ENCODE measurements at regions not wholly inside any gene's neighbourhood (a gene's known extent, or its start where the extent isn't known, plus 50 kb on each side); places are given as distances from the start of the nearest gene placed in this dataset.

DNA sequence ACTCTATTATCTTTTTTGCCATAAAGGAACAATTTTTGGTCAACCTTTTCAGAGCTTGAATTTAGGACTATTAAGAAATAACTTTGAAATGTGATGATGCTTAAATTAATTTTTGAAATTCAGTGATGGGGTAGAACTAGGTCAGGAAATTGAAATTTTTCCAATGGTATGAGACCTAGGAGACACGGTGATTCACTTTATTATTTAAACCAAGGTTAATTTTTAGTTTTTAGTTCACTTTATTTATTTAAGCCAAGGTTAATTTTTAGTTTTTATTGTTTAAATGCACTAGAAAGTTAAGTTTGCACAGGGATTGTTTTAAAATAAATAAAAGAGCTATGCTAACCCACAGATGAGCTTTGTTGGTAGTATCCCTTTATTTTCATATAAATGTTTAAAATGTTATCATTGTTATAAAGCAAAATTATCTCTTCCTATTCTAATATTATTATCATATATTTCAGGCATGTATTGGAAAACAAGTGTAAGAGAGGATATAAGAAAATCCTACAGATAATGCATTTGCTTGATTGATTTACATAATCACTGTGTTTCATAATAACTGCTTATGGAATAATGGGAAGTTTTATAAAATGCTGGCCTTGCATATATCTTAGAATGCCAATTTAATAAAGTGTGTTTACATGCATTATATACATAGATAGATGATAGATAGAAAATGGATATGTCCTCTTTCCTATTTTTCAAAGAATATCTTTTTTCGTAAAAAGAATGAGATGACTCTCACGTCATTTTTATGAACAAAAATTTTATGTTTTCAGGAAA lies 163.6 kb downstream of the HGF start:
- no peak for DNase-seq

DNA sequence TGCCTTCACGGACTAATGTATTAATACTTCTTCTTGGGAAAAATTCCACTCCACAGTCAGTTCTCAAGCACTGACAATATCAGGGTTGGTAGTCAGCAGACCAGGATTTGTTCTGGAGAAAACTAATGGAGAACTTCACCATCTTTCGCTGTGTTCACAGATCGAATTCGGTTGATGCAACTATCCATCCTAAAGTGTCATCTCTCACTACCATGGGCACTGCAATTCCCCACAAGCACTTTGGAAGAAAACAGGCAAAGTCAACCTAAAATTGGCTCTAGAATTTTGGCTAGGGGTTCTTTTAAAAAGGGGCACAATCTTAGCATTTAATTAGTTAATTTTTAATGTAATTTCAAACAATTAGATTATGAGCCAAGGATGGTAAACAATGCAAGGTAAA lies 164.4 kb downstream of the HGF start:
- DNase-seq: no peak

DNA sequence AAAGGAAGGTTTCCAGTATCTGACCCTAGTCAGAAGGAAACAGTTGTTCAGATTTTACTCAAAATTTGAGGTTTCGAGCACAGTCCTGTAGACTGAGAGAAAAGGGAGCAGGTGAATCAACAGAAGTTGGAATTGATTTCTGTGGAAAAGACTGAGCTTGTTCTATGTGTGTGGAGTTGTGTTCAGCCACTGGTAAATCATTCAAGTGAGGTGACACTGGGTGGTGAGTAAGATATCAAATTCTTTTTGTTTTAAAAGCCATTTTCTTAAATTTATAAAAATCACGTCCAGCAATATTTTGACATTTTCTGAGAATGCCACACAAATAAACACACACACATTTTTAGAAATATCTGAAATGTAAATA lies 165.1 kb downstream of the HGF start:
- DNase-seq: no peak

DNA sequence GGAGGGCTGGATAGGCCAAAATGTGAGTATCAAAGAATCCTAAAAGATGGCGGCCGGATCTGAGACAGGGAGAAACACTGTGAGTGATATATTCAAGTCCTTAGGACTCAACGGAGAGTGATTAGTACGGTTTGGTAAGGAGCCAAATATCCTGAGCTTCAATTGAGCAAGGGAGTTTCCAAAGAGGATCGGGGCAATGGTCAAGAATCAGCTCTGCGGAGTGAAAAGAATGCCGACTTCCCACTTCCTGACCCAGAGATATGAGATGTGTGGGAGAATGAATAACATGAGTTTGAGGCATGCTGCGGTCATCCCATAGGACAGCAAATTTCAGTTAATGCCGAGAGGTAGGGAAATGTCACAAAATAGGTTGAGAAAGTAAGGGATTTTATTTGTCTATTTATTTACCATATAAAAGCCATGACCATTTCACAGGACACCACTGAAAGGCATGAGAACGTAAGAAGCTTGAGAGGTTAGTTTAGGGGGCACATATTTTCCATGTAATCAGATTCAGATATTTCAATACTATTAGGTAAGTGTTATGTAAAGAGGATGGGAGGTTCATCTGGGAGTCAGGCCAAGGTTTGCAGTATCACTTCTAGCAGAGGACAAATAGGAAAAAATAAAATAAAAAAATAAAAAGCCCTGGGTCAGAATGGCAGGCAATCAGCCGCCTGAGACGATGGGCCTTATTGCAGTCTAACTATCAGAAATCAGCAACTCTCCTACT lies 165.6 kb downstream of the HGF start:
- no peak for DNase-seq

DNA sequence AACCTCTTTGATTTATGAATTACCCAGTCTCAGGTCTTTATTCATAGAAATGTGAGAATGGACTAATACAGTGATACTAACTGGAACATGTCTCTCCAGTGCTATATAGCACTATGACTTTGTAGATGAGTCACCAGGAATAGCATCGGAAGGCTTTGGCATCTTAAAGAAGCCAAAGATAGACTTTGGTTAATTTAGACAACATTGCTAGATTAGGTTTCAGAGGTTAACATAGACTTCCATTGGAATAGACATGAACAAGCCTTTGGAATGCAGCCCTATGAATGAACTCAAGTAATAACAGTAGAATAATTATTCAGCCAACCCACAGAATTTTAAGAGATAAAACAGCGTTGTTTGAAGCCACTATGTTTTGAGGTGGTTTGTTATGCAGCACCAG lies 169.2 kb downstream of the HGF start:
- no peak for DNase-seq

DNA sequence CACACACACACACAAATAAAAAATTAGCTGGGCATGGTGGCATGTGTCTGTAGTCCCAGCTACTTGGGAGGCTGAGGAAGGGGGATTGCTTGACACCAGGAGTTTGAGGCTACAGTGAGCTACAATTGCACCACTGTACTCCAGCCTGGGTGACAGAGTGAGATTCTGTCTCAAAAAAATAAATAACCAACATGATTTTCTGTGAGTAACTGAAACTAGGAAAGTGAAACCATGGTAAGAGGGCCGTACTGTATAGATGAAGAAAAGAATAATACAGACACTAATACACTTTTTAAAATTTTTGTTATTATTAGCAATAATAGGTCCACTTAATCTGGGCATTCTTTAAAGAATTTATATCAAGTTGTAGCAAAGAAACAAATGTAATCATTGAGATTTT lies 170.9 kb downstream of the HGF start:
- no peak for DNase-seq

DNA sequence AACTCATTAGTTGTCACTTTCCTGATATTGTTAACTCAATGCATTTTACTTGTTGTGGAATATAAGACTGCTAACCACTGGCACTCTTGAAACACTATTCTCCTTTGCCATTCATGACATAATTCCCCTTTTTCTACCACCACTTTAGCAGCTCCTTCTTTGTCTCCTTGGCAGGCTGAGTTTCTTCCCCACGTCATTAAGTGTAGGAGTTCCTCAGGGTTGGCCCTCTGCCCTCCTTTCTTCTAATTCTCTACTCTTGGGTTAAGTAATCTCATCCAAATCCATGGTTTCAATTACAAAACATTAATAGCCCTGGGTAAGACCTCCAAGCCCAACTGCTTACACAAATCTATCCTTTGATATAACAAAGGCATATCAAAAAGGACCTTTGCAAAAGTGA lies 175.1 kb downstream of the HGF start:
- no peak for DNase-seq

DNA sequence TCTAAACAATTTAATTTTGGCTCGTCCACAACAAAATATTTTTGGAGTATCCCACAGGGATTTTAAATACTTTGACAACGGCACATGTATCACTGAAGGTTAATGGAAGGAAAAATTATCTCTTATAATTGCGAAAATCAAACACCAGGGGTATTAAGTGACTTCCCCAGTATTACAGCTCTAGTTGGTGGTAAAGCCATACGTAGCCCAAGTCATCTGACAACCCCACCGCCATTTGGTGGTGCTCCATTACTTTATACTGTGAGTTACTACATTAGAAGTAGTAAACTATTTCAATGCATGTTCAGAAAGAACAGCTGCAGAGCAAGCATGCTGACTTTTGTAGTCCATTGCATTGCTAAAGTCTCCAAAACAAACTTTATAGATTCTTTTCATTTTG lies 179.7 kb downstream of the HGF start:
- no peak for DNase-seq

DNA sequence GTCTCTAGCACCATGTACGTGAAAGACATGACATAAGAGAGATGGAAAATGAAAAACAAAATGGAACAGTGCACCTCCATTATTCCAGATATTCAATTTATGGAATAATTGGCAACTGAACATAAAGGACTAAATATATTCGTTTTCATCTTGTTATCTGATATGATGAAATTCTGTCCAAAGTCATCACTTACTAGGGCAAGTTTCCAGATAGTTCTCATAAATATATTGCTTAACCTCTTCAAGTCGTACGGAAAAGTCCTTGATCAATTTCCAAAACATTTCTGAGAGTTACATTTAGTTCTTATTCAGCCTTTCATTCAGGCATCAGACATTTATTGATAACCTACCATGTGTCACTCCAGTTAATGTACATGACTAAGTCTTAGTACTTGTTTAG lies 185.2 kb downstream of the HGF start:
- DNase-seq: no peak

DNA sequence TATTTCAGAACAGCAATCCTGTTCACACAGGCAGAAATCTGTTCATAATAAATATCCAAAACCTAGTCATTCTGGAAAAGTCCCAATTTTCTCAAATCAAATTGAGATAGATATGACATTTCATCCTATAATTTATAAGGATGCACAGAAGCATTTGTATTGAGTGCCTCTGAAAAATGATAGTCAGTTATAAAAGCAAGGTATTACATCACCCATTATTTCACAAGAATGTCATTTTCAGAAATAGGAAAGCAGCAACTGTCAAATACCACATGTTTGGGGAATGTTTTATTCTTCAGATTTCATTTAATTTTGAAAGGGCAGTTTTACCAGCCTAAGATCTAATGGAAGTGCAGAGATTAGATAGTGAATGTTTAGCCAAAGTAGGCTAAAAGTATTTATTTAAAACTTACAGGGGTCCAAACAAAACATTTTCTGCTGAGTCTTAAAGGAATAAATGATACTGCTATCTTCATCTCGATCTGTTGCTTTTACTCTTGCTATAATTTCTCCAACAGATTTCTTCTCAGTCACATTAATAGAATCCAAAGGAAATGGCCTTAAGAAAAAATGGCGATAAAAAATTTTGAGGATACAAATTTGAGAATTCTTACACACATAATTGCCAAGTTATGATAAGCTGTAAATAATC lies 185.8 kb downstream of the HGF start:
- DNase-seq: no peak

DNA sequence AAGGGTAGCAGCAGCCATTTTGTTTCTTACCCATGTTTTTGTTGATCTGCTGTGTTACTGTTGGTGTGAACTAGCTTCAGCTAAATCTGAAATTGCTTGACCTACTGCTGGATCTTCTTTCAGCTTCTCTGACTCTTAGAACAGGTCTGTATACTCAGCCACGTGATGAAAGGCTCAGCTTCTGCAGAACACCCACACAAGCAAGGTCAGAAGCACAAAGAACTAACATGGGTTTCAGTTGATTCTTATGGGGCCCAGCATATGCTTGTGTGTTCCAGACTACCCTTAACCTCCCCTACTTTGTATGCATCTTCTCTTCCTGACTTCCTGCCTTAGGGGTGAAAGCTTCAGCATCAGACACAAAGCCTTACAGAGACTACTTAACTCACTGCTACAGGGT lies 186.8 kb downstream of the HGF start:
- DNase-seq: no peak

DNA sequence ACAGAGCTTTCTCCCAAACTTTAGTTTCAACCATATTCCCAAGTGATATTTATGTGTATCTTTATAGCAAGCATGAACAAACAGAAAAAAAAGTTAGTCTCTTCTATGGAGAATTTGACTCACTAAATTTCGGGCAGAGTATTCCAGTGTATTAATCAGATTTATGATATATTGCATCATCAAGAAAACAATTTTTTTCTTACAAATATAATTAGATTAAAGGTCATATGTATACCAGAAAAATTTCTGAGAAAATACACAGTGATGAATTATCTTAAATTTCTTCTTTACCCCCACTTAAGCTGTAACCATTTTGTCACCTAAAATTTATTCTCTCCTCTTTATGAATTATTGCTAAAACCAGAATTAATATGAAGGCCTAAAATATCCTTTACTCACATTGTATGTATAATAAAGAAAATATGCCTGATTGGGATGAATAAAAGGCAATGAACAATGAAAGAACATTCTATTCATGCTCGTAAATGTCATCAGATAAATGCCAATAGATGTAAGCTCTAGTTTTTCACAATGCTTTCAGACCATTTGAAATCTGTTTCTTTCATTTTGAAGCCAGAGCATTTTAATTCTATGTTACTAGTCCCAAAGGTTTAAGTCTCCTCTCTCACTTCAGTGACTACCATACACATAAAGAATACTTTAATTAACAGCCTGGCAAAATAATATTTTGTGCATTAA lies 192.1 kb downstream of the HGF start:
- no peak for DNase-seq

DNA sequence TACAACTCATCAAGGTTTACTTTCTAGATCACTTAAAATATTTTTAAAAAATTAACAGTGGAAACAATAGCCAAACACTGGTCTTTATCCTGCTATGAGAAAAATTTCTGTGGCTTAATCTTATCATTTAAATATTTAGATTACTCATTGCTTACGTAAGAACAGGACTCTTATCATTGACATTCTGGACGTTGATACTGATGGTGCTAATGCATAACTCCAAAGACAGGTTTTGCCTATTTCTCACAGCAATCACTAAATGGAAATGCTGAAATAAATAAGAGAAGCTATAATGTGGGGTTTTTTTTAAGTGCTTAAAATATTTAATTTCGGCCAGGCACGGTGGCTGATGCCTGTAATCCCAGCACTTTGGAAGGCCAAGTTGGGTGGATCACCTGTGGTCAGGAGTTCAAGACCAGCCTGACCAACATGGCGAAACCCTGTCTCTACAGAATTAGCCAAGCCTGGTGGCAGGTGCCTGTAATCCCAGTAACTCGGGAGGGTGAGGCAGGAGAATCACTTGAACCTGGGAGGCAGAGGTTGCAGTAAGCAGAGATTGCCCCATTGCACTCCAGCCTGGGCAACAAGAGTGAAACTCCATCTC lies 195.0 kb downstream of the HGF start:
- DNase-seq: no peak

DNA sequence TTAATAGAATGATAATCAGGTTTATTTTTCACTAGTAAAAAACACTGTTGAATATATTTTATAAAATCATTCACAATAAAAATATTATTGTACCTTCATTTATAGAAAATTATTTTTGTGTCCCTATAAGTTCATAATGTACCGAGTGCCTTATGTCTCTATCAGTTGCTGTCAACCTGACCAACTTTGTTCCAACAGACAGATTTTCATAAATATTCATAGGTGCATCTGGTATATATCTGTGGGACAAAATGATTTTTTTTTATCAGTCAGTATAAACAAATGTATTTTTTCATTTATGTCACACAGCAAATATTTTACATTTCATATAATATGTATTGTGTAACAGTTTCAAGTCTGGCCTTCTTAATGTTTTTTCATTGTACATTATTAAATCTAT lies 195.9 kb downstream of the HGF start:
- DNase-seq: no peak

DNA sequence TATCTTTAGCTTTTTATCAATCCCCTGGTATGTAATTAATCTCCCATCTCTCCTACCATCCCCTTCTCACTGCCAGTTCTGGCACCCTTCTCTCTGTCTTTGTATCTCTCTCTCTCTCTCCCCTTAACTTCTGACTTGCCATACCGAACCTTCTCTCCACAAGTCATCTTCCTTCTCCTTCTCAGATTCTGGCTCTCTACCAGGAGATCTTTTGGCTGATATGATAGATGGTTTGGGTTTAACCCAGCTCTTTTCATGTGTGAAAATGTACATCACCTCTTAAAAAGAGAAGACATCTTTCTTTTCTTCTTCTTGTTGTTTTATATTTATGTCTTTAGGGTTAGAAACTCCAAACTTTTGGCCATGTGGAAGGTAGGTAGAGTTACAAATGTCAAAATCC lies 196.7 kb downstream of the HGF start:
- DNase-seq: no peak

DNA sequence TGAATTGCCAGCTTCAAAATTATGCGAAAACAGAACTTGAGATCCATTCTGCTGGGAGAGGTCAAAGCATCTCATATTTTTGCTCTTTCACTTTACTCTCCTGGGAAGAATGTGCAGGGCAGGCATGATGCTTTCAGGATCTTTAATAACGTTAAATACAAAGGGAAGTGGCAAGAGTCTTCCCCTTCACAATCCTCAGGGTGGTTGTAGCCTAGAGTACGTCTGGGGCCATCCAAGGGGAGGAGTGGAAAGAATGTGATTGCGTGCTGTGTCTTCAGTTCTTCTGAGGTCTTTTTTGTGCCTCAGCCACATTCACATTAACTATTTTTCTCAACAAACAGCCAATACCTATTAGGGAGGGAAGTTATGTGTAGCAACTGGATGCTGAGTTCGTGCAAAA lies 207.3 kb downstream of the HGF start:
- no peak for DNase-seq

DNA sequence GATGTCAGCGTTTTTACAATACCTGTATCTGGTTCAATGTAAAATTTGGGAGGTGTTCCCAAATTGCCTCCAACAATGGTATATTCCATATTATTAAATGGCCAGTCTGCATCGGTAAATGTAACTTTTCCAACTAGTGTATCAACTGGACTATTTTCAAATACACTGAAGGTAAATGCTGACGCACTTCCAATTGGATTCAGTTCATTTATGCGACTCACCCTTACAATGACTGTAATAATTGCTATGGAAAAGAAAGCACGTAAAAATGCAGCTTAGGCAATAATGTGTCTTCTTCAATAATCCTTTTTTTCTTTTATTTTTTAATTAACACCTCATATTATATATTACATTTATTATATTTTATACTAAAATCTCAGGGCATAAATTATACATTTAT lies 209.1 kb downstream of the HGF start:
- no peak for DNase-seq

DNA sequence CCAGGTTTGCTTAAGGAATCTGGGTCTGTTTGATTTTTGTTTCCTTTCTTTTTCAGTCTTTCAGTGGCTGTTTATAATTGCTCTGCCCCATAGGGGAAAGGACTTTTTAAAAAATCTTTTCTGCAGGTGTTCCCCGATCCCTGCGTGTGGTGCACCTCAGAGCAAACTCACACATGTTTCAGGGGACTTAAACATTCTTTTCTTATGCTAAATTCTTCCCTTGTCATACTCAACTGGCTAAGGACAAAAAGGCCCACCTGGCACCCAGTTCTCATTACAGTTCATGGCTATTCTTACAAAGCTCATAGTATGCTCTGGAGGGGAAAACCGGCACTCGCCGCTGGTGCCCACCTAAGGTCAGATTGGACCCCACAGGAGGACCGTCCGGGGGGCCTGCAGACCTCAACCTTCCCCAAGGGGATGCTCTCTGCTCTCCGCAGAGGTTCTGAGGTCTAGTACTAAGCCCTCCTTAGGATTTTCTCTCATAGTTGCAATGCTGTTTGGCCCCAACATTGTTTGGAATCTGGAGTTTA lies 220.3 kb downstream of the HGF start:
- DNase-seq: no peak

DNA sequence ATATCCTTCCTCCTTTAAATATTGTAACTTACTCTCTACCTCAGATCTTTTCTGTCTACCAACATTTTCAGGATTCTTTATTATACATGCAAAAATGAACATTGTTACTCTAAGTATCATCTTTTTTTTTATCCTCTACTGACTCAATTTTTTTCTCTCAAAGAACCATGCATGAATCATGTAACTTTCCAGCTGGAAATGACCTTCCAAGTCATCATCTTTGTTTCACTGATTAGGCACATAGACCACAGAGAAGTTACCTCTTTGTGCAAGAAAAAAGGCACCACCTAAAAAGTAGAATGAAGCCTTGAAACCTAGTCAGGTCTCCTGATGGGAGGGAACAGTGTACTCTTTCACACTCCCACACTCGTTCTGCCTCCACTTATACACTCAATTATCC lies 234.9 kb downstream of the HGF start:
- DNase-seq: no peak

DNA sequence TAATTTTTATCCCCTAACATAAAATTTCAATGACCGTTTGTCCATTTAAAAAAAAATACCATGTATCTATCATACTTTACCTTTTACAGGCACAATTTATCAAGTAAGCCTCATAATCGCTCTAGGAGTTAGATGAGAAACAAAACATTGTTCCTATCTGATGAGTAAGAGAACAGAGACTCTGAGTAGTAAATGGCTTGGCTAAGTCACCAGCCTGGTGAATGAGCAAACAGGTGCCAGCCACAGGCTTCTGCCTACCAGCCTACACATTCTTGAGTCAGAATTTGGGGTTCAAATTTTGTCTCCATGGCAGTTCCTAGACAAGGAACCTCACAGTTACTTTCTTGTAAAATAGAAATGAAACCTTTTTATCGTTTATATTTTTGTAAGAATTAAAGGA lies 235.4 kb downstream of the HGF start:
- DNase-seq: no peak

DNA sequence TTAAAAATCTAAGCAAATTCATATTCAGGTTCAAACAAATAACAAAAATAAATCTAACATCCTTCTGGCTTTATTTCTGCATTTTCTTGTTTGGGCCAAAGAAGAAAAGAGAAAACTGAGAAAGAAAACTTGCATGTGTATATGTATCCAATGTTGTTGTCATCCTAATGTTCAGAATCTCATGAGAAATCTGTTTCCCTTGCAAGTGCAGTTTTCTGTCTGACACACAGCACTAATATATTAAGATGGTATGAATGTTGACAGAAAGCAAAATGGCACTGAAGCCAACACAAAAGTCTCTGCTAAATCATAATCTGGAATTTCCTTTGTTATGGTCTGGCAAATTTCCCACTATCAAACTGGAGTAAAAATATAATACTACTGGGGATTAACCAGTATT lies 235.9 kb downstream of the HGF start:
- DNase-seq: no peak

DNA sequence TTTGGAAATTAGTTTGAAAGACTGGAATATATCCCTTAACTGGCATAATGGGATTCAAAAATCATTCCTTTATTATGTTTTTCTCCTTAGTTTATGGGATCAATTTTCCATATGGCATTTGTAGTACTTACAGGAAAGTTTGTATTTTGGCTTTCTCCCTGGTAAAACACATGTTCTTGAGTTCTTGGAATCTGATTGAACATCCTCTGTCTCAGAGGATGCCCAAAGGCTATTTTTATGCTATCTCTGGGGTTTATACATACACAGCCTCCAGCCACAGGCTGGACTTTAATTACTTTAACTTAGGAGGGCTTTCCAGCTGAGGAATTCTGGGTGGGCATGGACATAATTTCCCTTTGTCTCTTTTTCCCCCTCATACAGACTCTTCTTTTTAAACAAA lies 236.4 kb downstream of the HGF start:
- no peak for DNase-seq

Measured in nucleus accumbens (tissue), 56 donors.